HEK293T (cell line): ENCODE measurements at regions not wholly inside any gene's neighbourhood (a gene's known extent, or its start where the extent isn't known, plus 50 kb on each side); places are given as distances from the start of the nearest gene placed in this dataset.

ENCODE experiments used
- ARNT ChIP-seq: fragments of 450-650 bp; IDR thresholded peaks from 2 replicates; pipeline ENCODE4 v1.6.1; 2017; ENCODE audit warnings: mild to moderate bottlenecking
- CTBP1 ChIP-seq: fragments of 450-650 bp; IDR thresholded peaks from 2 replicates; pipeline ENCODE4 v1.6.1; 2016; ENCODE audit warnings: borderline replicate concordance
- ELF4 ChIP-seq: fragments of 450-650 bp; IDR thresholded peaks from 2 replicates; pipeline ENCODE4 v1.6.1; 2017; ENCODE audit warnings: antibody characterized with exemption
- FOXM1 ChIP-seq: fragments of 450-650 bp; IDR thresholded peaks from 2 replicates; pipeline ENCODE4 v1.6.1; 2017; ENCODE audit warnings: mild to moderate bottlenecking, borderline replicate concordance
- HDGF ChIP-seq: fragments of 450-650 bp; IDR thresholded peaks from 2 replicates; pipeline ENCODE4 v1.6.1; 2017; ENCODE audit warnings: antibody characterized with exemption, borderline replicate concordance
- LEF1 ChIP-seq: fragments of 450-650 bp; IDR thresholded peaks from 2 replicates; pipeline ENCODE4 v1.6.1; 2017; ENCODE audit warnings: mild to moderate bottlenecking, borderline replicate concordance
- SP1 ChIP-seq: fragments of 450-650 bp; IDR thresholded peaks from 2 replicates; pipeline ENCODE4 v1.6.1; 2017
- SUZ12 ChIP-seq: fragments of 450-650 bp; IDR thresholded peaks from 2 replicates; pipeline ENCODE4 v1.6.1; 2016; ENCODE audit warnings: mild to moderate bottlenecking

DNA sequence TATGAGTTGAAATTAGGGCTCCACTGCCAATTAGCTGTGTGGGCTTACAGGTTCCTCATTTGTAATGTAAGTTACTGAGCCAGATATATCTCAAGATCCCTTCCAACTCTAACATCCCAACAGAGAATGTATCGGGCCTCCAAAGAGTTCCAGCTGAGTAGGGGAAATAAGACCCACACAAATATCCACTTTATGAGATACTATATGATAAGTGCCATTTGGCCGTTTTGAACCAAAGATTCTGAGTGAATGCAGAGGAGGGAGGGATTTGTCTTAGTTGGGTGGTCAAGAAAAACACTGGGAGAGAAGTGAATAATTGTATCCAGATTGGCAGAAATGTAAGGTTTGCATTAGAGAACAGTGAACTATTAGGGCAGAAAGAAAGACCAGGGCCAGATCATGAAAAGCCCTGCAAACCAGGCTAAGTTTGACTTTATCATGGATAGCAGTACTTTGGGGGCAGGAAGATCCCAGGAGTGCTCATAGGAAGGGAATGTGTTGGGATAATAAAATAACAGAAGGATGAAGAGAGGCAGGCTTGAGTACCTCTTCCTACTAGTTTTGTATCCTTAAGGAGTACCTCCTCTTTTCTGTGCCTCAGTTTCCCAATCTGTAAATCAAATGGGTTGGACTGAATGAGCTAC, 63.9 kb downstream of the RPL27A start:
- TF ChIP-seq LEF1 (no peak), HDGF (no peak), SP1 (no peak), ELF4 (no peak), FOXM1 (no peak), CTBP1 (no peak), ARNT (no peak), SUZ12 (no peak)
